ENCODE measurements at regions not wholly inside any gene's neighbourhood (a gene's known extent, or its start where the extent isn't known, plus 50 kb on each side); places are given as distances from the start of the nearest gene placed in this dataset.

GRCh38 chr10:4035599-4035945 lies 250.6 kb upstream of the KLF6 start:
- DNase-seq = no peak

GRCh38 chr10:4034907-4035598 lies 250.0 kb upstream of the KLF6 start:
- peak; percentile 37 for DNase-seq

GRCh38 chr10:4033341-4033896 lies 248.4 kb upstream of the KLF6 start:
- no peak for DNase-seq

- DNase-seq = no peak
Measured at GRCh38 chr10:4029866-4030265, 244.9 kb upstream of the KLF6 start.

DNA sequence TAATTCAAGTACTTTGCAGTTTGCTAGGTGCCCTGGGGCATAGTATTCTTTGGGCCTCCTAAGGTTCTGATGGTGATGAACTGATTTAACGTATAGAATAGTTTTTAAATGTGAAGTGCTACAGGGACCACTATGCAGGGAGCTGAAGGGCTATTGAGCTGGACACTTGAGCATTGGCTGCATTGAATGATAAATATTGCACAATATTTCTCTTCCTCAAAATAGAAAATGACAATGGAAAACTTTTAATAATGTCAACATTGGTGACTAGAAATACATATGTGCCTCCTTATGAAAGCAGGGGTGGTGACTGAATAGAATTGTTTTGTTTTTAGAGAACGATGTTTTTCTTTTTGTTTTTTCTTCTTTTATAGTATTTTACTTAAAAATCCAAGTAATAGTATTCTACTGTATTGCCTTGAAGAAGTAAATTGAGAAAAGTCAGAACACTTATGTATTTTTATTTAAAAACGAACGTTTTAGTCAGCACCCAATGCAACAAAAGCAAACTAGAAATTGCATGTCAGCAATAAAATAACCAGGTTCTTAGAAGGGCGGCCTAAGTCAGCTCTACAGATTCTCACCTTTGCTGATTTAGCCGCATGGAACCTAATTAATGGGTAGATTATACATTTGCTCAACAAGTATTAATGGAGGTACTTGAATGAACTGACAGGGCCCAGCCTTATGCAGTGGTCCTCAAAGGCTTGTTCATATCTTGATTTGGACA lies 244.0 kb upstream of the KLF6 start:
- no peak for DNase-seq

GRCh38 chr10:4028027-4028471 lies 243.0 kb upstream of the KLF6 start:
- no peak for DNase-seq

DNA sequence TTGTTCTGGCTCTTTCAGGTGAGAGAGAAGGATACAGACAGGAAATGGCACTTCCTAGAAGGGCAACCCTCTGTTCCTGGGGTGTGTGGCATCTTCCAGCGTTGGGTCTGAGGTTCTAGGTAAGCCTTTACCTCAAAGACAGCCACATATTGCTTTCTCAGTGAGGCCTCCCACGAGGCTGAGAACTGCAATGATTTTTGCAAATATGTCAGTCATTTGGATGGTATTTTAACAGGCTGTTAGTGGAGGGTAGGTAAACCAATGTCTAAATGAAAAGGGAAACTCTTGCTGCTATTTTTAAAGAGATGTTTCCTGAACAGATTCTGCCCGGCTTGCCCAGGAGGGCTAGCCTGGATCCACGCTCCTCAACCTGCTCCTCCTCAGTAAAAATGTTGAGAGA lies 240.3 kb upstream of the KLF6 start:
- no peak for DNase-seq

- no peak for DNase-seq
Measured at GRCh38 chr10:4024516-4025245, 239.7 kb upstream of the KLF6 start.

- DNase-seq = no peak
Measured at GRCh38 chr10:4024027-4024426, 239.0 kb upstream of the KLF6 start.

DNA sequence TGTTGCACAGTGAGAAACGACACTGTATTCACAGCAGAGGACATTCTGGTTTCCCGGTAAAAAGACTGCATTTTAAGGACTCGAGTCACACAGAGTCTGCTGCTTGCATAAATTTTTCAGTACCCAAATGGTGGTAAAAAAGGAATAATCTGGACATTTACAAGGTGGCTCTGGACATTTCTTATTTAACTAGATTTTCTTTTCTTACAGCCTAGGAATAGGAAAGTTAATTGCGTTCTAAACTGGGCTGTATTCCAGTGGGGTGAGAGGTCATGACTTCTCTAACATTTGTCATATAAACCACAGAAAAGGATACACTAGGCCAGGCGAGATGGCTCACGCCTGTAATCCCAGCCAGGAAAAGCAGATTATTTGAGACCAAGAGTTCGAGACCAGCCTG lies 237.5 kb upstream of the KLF6 start:
- DNase-seq = no peak

GRCh38 chr10:4020631-4021030 lies 235.6 kb upstream of the KLF6 start:
- no peak for DNase-seq

DNA sequence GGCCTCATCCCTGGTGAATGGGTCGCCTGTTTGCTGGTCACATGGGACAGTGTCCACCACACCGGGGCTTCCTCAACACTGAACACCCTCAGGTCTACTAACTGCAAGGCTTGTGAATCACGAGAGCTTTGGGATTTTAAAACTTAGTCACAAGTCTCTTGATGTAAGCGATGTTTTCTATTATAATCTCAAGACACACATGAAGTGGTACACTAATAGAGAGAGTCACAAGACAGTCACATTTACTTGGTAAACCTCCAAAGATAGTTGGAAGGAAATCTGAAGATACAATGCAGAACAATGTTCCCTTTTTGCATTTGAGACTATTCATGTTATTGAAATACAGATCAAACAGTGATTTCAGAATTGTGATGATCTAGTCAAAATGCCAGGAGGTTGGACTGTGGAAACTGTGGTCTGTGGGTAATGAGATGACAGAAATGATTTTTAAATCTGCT lies 233.1 kb upstream of the KLF6 start:
- DNase-seq = no peak

DNA sequence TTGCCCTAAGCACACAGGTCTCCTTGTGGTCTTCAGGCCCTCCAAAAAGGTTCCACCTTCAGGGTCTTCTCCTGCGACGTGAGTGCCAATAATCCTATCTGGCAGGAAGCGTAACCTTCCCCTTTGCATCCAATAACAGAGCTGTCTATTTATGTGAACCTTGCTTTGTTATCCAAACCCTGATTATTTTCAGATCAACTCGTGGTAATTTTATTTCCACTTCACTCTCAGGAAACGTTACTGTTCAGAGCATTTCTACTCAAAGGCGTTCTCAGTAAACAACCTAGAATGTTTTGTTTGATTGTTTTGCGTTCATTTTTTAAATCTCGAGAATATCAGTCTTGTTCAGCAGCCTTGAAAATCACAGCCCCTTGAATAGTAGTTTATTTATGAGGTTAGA lies 232.3 kb upstream of the KLF6 start:
- DNase-seq = no peak

- no peak for DNase-seq
Measured at GRCh38 chr10:4016214-4016740, 231.3 kb upstream of the KLF6 start.

DNA sequence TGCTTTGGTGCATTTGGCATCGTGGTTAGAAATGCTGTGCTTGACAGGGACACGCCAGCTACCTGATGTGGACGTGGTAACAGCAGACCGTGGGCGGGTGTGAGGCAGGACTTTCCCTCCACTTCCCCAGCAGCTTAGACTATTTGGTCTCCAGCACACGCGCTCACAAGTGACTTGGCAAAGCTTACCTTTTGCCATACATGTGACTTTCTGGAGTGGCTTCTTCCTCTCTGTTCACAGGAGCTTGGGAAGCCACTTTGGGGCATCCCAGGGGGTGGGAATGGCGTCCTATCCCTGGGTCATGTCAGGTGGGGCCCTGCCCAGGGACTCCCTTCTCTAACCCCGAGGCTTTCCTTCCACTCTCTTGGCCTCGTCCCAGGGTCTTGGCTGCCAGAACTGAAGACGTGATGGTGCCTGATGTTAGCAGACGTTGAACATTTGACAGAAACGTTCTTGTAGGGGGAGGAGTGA lies 228.7 kb upstream of the KLF6 start:
- peak; percentile 11 for DNase-seq

GRCh38 chr10:4012848-4013247 lies 227.8 kb upstream of the KLF6 start:
- DNase-seq = no peak

GRCh38 chr10:4011136-4011812 lies 226.3 kb upstream of the KLF6 start:
- DNase-seq = no peak

DNA sequence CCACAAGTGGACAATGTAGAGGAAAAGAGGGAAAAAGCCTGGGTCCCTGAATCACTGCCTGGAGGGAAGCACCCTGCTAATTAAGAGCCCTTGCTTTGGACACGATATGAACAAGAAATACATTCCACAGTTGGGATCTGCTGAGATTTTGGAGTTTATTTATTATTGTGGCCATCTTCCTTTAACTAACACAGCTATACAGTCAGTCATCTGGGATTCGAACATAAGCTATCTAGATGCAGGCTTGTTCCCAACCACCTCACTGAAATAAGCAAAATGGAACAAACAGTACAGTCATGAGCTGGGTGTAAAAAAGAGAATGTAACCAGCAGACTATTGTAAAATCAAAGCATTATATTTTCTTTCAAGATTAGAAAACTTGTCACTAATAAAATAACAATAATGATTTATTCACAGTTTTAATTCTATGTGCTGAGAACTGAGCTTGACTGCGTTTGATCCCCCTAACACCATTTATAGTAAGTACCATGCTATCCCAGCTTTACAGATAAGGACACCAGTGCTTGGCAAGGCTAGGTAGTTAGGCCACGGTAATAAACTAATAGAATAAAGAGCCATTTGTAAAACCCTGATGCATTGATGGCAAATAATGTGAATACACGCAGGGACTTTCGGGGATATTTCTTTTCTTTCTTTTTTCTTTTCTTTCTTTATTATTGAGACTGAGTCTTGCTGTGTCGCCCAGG lies 223.8 kb upstream of the KLF6 start:
- no peak for DNase-seq

DNA sequence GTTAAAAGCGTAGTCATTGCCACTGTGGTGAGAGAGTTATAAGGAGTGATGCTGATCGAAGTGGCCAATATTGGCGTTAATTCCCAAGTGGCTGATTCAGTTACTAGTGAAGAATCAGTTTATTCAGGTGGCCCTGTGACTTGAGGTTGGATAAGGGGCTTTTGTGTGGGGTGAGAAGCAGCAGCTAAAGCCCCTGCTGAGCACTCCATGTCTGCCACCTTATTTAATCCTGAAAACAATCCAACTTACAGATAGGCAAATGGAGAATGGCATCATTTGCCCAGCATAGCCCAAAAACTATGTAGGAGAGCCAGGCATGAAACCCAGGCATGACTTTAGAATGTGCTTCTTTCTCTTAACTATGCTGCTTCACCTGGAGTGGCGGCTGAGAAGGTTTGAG lies 222.8 kb upstream of the KLF6 start:
- DNase-seq = no peak

GRCh38 chr10:4006858-4007257 lies 221.8 kb upstream of the KLF6 start:
- no peak for DNase-seq

DNA sequence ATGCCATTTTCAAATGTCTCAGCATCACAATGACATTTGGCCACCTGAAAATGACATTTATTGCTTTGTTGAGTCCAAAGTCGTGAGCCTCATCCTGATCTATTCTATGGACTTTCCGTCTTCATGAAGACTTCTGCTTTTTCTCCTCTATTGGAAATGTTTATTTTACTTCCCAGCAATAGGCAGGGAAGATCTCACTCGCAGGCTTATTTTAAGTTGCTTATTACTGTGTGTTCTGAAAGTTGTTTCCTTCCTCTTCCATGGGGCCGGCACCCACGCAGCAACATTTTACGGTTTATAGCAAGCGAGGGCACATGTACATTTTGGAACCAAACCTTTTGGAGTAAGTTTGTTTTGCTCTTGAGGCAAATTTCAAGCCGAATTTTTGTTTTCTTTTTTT lies 221.0 kb upstream of the KLF6 start:
- no peak for DNase-seq

GRCh38 chr10:4004990-4005389 lies 220.0 kb upstream of the KLF6 start:
- DNase-seq = no peak
